ENCODE measurements at regions not wholly inside any gene's neighbourhood (a gene's known extent, or its start where the extent isn't known, plus 50 kb on each side); places are given as distances from the start of the nearest gene placed in this dataset.

DNA sequence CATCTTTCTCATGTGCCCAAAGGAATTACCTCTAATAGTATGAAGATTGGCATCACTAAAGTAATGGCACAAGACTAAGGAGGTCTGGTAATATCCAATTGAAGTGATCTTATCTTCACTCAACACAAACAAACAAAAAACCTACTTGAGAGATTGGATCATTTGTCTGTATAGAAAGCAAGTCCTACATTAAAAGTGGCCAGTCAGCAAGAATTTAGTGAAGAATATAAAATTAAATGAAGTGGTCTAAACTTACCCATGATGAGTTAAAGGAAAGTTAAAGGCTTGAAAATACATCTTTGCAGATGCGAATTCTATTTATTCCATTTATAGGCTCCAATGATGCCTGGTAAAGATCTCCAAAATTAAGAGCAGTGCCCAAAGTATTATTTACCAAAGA is 350.3 kb upstream of the PCSK5 start:
- TF ChIP-seq CTCF (IDR thresholded peaks at IDR 0.05; ENCODE audit: low read depth, low read length, missing input control): no peak
- no peak for TF ChIP-seq FOXA1 (IDR thresholded peaks at IDR 0.05)
- no peak for TF ChIP-seq JUND (IDR thresholded peaks at IDR 0.05)
- TF ChIP-seq RAD21 (IDR thresholded peaks at IDR 0.05): no peak
- TF ChIP-seq GABPA (IDR thresholded peaks at IDR 0.05 in 1 of 2, conservative IDR thresholded peaks at IDR 0.05 in 1 of 2): no peak
- no peak for TF ChIP-seq REST (IDR thresholded peaks at IDR 0.05)
- no peak for TF ChIP-seq MAX (IDR thresholded peaks at IDR 0.05)
- TF ChIP-seq ATF3 (IDR thresholded peaks at IDR 0.05): no peak
- no peak for TF ChIP-seq TAF1 (conservative IDR thresholded peaks at IDR 0.05)
- no peak for TF ChIP-seq YY1 (IDR thresholded peaks at IDR 0.05)
- no peak for TF ChIP-seq NR2F2 (IDR thresholded peaks at IDR 0.05)
- TF ChIP-seq SP1 (IDR thresholded peaks at IDR 0.05): no peak
- TF ChIP-seq EGR1 (IDR thresholded peaks at IDR 0.05; ENCODE audit: low read depth in 2 of 2): no peak

Measured in liver (tissue), 3 donors.